HG02943 (cell line): ENCODE measurements at regions not wholly inside any gene's neighbourhood (a gene's known extent, or its start where the extent isn't known, plus 50 kb on each side); places are given as distances from the start of the nearest gene placed in this dataset.

Experiments
- ATAC-seq: cut with Tn5 transposase; IDR thresholded peaks from one replicate; pipeline ENCODE4 v1.9.1; 2021; ENCODE audit warnings: mild to moderate bottlenecking, low read depth, moderate library complexity; ENCODE audit not compliant: unreplicated experiment

DNA sequence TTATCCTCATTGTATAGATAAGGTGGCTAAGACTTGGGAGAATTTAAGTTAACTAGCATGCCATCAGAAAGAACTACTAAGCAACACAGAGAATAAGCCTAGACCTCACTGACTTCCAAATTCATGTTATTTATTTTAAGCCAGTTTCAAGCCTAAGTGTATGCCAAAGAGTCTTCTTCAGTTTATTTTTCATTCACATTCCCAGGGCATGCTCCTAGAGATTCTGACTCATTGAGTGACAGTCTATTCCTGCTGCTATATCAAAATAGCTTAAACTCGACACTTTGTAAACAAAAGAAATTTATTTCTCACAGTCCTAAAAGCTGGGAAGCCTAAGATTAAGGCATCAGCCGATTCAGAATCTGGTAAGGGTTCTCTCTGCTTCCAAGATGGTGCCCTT is 467.1 kb downstream of the MBD2 start:
- ATAC-seq = no peak

DNA sequence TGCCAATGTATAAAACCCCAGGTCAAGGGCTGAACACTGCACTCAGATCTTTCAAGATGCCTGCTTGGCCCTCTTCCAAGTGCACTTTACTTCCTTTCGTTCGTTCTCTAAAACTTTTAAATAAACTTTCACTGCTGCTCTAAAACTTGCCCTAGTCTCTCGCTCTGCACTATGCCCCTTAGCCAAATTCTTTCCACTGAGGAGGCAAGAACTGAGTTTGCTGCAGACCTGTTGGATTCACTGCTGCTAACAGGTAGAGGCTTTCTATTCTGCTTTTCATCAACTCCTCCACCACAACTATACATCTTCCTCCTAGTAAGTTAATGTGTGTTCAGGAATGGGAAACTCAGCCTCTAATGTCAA is 467.9 kb downstream of the MBD2 start:
- no peak for ATAC-seq

GRCh38 chr18:53755914-53756609 is 468.4 kb downstream of the MBD2 start:
- no peak for ATAC-seq

- no peak for ATAC-seq
Observed at GRCh38 chr18:53754154-53754553, 470.3 kb downstream of the MBD2 start.

DNA sequence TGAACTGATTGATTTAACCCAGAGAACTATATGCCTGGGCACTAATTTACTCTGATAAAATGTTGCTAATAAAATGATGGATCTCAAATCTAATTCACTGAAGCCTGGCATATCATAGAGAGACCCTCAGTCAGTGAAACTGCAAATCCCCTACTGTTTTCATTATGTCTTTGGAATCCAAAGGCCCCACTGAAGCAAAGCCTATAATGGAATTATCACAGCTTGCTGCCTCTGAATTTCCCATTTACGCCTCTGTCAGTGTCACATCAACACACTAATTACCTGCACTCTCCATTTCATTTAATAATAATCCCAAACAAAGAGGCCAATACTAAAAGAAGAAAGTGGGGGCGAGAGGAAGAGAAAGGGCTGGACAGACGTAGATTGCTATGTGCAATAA is 470.9 kb downstream of the MBD2 start:
- no peak for ATAC-seq

- ATAC-seq = no peak
Observed at GRCh38 chr18:53752781-53753367, 471.6 kb downstream of the MBD2 start.

- no peak for ATAC-seq
Observed at GRCh38 chr18:53749766-53750165, 474.7 kb downstream of the MBD2 start.

DNA sequence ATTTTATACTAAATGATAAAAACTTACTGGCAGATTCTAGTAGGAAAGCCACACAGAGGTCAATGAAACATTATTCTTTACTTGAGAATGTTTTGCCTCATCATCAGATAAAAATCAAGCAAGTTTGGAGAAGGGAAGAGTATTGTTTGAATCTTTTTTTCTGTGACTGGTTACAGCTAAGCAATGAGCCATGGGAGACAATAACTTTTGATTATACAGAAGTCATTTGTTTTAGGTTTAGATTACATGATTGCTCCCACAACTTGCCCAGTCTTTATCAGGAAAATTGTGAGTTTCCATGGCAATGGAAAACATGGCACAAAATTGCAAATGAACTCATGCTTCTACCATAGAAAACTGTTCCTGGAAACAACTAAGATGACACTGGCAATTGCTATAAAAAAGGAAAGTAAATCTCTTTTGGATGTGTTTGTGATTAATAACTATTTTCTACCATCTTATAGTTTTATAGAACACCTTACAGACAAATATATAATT is 476.8 kb downstream of the MBD2 start:
- ATAC-seq = no peak

- no peak for ATAC-seq
Observed at GRCh38 chr18:53747210-53747609, 477.3 kb downstream of the MBD2 start.

- ATAC-seq = no peak
Observed at GRCh38 chr18:53745986-53746385, 478.5 kb downstream of the MBD2 start.

- ATAC-seq = no peak
Observed at GRCh38 chr18:53745224-53745967, 479.1 kb downstream of the MBD2 start.

DNA sequence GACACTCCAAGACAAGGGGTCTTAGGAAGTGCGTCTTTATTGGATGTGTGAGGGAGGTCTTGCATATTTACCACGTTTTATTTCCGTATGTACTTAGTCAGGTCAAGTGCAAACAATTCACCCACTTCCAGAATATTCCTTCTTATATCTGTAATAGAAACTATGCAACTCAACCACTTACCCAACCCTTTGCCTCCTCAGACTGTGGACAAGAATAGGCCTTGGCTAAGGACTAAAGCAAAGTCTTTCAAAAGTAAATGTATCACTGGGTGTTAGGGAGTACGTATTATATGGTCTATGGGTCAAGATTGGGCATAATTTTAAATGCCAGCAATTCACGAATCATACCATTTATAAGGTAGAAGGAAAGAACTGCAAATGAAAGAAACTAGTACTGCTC is 484.8 kb downstream of the MBD2 start:
- ATAC-seq = no peak

GRCh38 chr18:53735526-53735925 is 488.9 kb downstream of the MBD2 start:
- ATAC-seq = no peak

- no peak for ATAC-seq
Observed at GRCh38 chr18:53715243-53715853, 509.1 kb downstream of the MBD2 start.

DNA sequence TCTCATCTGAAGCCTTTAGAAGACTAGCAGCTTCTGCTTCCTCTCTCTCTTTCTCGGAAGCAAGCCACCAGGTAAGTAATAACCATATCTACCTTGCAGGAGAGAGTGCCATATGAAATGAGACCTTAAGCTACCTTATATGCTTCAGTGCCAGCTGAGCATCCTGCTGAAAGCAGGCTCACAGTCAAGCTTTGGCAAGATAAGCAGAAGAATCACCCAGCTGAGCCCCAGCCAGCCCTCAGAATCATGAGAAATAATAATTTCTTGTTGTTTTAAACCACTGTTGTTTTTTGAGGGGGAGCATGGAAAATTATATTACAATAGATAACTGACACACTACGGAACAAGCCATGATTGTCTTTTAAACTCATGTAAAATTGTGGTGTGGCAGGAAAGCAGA is 514.4 kb downstream of the MBD2 start:
- ATAC-seq = no peak

DNA sequence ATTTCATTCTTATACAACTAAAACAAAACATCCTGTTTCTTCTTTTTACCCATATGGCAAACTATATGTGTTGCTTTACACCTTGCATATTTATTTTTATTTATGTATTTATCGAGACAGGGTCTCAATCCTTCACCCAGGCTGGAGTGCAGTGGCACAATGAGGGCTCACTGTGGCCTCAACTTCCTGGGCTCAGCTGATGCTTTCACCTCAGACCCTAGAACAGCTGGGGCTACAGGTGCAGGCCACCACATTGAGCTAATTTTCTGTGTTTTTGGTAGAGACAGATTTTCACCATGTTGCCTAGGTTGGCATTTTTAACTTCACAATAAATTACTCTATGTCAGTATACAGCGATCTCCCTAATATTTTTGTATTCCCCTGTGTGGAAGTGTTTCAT is 522.0 kb downstream of the MBD2 start:
- ATAC-seq = no peak

DNA sequence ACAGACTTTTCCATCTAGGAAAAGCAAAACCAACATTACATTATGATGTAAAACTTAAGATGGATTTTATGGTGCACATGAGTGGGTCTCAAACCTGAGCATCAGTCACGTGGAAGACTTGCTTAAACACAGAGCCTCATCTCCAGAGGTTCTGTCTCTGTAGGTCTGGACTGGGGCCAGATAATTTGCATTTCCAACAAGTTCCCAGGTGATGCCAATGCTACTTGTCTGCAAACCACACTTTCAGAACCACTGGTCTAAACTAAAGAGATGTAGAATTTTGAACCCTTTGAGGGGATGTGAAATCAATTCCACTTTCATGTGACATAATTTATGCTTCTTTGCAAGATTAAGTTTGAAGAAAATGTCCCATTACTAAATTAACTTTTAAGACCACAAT is 522.8 kb downstream of the MBD2 start:
- no peak for ATAC-seq

- ATAC-seq = no peak
Observed at GRCh38 chr18:53698907-53699306, 525.6 kb downstream of the MBD2 start.

DNA sequence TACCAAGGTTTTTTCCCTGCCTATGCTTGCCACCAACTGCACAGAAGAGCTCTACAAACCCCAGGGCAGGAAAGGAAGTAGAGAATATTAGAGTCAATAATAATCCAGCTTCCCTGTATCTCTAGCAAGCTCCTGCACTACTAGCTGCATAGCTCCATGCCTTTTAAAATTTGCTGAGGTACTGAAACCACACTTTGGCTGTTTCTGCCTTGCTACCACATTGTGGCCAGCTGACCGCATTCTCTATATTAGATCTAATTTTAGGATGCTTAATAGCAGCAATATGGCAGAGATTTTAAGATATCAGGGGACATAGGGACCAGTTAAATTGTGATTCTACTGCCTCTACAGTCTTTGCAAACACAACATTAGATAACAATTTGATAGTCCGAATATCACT is 534.6 kb downstream of the MBD2 start:
- ATAC-seq = no peak

GRCh38 chr18:53686965-53687364 is 537.5 kb downstream of the MBD2 start:
- ATAC-seq = no peak

- no peak for ATAC-seq
Observed at GRCh38 chr18:53682796-53683195, 541.7 kb downstream of the MBD2 start.
